ENCODE measurements at regions not wholly inside any gene's neighbourhood (a gene's known extent, or its start where the extent isn't known, plus 50 kb on each side); places are given as distances from the start of the nearest gene placed in this dataset.
A peak's percentile ranks its signal among the peaks of the same experiment; 100 is the strongest.

DNA sequence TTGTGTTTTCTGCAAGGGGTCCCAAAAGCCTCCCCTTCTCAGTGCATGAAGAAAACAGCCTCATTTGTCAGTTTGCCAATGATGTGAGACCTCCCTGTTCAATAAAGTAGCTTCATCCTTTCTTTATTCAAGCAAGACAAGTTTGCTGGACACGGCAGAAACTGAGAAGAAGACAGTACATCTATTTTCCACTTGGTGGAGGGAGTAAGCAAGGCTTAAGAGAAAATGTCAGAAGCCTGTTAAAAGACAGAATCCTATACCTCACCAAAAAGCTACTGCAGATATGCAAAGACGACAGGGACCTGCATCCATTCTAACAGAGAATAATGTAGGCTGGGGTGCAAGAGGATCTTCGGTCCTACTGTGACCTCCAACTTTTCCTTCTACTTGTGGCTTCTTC, 506.8 kb upstream of the VRK2 start:
- H3K9me3 ChIP-seq, result no peaks in the 10 kb centered on the region
- H3K36me3 ChIP-seq, result no peaks in the 10 kb centered on the region
- TF ChIP-seq POLR2A (IDR thresholded peaks at IDR 0.05), result no peak
- TF ChIP-seq, protein P1, sequence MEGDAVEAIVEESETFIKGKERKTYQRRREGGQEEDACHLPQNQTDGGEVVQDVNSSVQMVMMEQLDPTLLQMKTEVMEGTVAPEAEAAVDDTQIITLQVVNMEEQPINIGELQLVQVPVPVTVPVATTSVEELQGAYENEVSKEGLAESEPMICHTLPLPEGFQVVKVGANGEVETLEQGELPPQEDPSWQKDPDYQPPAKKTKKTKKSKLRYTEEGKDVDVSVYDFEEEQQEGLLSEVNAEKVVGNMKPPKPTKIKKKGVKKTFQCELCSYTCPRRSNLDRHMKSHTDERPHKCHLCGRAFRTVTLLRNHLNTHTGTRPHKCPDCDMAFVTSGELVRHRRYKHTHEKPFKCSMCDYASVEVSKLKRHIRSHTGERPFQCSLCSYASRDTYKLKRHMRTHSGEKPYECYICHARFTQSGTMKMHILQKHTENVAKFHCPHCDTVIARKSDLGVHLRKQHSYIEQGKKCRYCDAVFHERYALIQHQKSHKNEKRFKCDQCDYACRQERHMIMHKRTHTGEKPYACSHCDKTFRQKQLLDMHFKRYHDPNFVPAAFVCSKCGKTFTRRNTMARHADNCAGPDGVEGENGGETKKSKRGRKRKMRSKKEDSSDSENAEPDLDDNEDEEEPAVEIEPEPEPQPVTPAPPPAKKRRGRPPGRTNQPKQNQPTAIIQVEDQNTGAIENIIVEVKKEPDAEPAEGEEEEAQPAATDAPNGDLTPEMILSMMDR (IDR thresholded peaks at IDR 0.05), result no peak
- H3K27ac ChIP-seq, result no peak overlapping the region
- 74% methylated on average over 3 of the region's 3 CpGs for whole genome bisulfite sequencing (ENCODE audit: insufficient coverage, low coverage, low lambda C conversion rate, missing lambda C conversion rate)
- H3K4me3 ChIP-seq, result no peak overlapping the region
- DNase-seq, result no peak
- H3K27me3 ChIP-seq, result no peaks in the 10 kb centered on the region
- H3K4me1 ChIP-seq, result no peaks in the 10 kb centered on the region
- no peak for ATAC-seq
- intact Hi-C loops (cut with DNase I), result no loop called here

DNA sequence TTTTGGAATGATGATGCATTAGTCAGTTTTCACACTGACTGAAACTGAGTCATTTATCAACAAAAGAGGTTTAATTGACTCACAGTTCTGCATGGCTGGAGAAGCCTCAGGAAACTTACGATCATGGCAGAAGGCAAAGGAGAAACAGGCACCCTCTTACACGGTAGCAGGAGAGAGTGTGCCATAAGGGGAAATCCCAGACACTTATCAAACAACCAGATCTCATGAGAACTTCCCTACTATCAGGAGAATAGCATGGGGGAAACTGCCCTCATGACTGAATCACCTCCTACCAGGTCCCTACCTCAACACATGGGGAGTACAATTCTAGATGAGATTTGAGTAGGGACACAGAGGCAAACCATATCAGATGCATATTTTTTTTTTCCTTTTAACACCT, 504.5 kb upstream of the VRK2 start:
- DNase-seq (no peak), ATAC-seq (no peak)
- no peaks in the 10 kb centered on the region for H3K27me3 ChIP-seq
- TF ChIP-seq POLR2A (IDR thresholded peaks at IDR 0.05), result no peak
- TF ChIP-seq, protein P1 (IDR thresholded peaks at IDR 0.05), result no peak
- intact Hi-C loops (cut with DNase I), result no loop called here
- 46% methylated on average over 2 of the region's 2 CpGs for WGBS (ENCODE audit: insufficient coverage, low coverage, low lambda C conversion rate, missing lambda C conversion rate)
- no peaks in the 10 kb centered on the region for H3K9me3 ChIP-seq
- no peak overlapping the region for H3K27ac ChIP-seq
- H3K4me1 ChIP-seq, result no peaks in the 10 kb centered on the region
- no peak overlapping the region for H3K4me3 ChIP-seq
- H3K36me3 ChIP-seq, result no peaks in the 10 kb centered on the region

DNA sequence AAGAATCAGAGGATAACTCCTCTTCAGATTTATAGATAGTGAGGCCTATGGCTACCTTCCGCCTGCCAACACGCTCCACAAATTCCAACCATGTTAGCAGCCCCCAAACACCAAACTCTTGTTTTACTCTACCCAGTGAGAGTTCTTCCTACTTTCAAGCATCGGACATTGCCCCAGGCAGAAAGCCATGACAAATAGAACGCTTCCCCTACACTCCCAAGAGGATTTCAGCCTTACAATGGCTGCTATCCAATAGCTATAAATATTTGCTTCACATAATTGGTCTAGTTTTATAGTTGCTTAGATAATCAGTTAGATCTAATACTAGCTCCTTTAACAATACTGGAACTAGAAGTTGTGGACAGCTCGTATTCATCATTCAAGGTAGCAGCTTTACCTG, 503.4 kb upstream of the VRK2 start:
- Histone ChIP-seq H3K27me3 (no peaks in the 10 kb centered on the region), H3K9me3 (no peaks in the 10 kb centered on the region), H3K4me3 (no peak overlapping the region), H3K36me3 (no peaks in the 10 kb centered on the region), H3K27ac (no peak overlapping the region), H3K4me1 (no peaks in the 10 kb centered on the region)
- intact Hi-C loops (cut with DNase I), result no loop called here
- no peak for TF ChIP-seq POLR2A (IDR thresholded peaks at IDR 0.05)
- TF ChIP-seq, protein P1 (IDR thresholded peaks at IDR 0.05), result no peak
- WGBS (ENCODE audit: insufficient coverage, low coverage, low lambda C conversion rate, missing lambda C conversion rate), result 60% methylated on average over 5 of the region's 5 CpGs
- DNase-seq (no peak), ATAC-seq (peak in 3 of 4 donors; percentile 49 to 77 (median 65))

DNA sequence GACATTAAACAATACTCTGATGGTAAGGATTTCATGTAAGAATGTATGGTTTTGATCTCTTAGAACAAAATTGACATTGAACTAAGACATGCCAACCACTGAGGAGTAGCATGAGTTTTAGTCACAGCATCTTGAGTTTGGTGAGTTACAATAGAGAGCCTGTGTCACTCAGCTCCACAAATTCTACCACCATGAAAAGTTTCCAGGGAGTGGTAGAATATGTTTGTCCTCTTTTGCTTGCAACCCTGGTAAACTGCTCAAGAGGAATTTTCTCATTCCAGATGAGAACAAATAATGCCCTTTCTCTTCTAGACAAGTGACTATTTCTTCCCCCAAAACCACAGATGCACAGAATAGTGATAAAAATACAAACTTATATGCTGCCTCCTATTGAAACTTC, 502.0 kb upstream of the VRK2 start:
- Histone ChIP-seq H3K4me3 (no peak overlapping the region), H3K4me1 (no peaks in the 10 kb centered on the region), H3K9me3 (no peaks in the 10 kb centered on the region), H3K27me3 (no peaks in the 10 kb centered on the region), H3K36me3 (no peaks in the 10 kb centered on the region), H3K27ac (no peak overlapping the region)
- ATAC-seq (no peak), DNase-seq (no peak)
- TF ChIP-seq, protein P1 (IDR thresholded peaks at IDR 0.05), result no peak
- TF ChIP-seq POLR2A (IDR thresholded peaks at IDR 0.05), result no peak
- intact Hi-C loops (cut with DNase I), result no loop called here

DNA sequence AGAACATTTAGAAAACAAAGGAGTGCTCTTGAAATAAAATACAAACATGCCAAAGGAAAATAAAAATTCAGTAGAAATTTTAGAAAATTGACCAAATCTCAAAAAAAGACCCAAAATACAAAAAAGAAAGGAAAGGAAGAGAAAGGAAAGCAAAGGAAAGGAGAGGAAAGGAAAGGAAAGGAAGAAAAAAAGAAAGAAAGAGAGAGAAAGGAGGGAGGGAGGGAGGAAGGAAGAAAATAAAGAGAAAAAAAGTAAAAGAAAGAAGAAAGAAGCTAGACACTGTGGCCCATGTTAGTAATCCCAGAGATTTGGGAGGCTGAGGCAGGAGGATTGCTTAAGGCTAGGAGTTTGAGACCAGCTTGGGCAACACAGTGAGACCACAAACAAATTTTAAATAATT, 500.1 kb upstream of the VRK2 start:
- TF ChIP-seq POLR2A (IDR thresholded peaks at IDR 0.05), result no peak
- TF ChIP-seq, protein P1 (IDR thresholded peaks at IDR 0.05), result no peak
- Histone ChIP-seq H3K36me3 (no peaks in the 10 kb centered on the region), H3K9me3 (no peaks in the 10 kb centered on the region), H3K27me3 (no peaks in the 10 kb centered on the region), H3K4me3 (no peak overlapping the region), H3K4me1 (no peaks in the 10 kb centered on the region), H3K27ac (no peak overlapping the region)
- no peak for ATAC-seq
- intact Hi-C loops (cut with DNase I), result no loop called here
- DNase-seq, result no peak
